ENCODE measurements at regions not wholly inside any gene's neighbourhood (a gene's known extent, or its start where the extent isn't known, plus 50 kb on each side); places are given as distances from the start of the nearest gene placed in this dataset.

- no peak for TF ChIP-seq TCF7 (CRISPR knock-in tag; IDR thresholded peaks at IDR 0.05; ENCODE audit: low read depth)
- no peak for TF ChIP-seq ESRRA (CRISPR knock-in tag; IDR thresholded peaks at IDR 0.05; ENCODE audit: borderline replicate concordance)
These were observed 924.1 kb upstream of the TMEM132C start for GRCh38 chr12:127342861-127343260.
